ENCODE measurements at regions not wholly inside any gene's neighbourhood (a gene's known extent, or its start where the extent isn't known, plus 50 kb on each side); places are given as distances from the start of the nearest gene placed in this dataset.

DNA sequence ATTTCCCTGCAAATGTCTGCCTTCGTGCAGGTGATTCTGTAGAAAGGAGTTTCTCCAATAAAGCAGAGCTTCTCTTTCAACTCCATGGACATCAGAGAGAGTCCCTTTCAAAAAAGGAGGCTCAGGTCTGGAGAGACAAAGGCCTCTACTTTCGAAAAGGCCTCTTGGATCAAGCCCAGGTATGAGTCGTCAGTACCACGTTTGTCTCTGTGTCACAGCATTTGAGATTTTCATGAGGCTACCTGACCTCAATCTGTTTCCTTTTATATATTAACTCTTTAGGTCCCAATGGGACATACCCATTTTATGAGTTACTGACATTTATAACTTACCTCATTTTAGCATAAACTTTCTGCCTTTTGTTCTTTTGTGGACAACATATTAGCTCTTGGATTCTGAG, 290.8 kb downstream of the RPAP3 start:
- no peak for DNase-seq
- H3K9me3 ChIP-seq (ENCODE audit: control insufficient read depth in 2 of 2, low read length in 2 of 2), result no peaks in the 10 kb centered on the region
- no peaks in the 10 kb centered on the region for H3K27me3 ChIP-seq (ENCODE audit: control insufficient read depth, insufficient read depth, low read length)
- no peak overlapping the region for H3K27ac ChIP-seq (ENCODE audit: insufficient read depth, low read length, poor library complexity, severe bottlenecking)
- H3K4me1 ChIP-seq (ENCODE audit: control insufficient read depth, insufficient read depth, low read length, poor library complexity, severe bottlenecking), result peaks cover 4% of the 10 kb centered on the region
- H3K4me3 Mint-ChIP-seq, result no peak overlapping the region
- ATAC-seq (ENCODE audit: low read depth in 2 of 2), result no peak
- H3K9me3 Mint-ChIP-seq, result peaks cover 0 to 1% (median 0%) of the 10 kb centered on the region in 7 donors
- H3K4me1 Mint-ChIP-seq, result peaks cover 0 to 40% (median 17%) of the 10 kb centered on the region in 4 donors
- no peaks in the 10 kb centered on the region for H3K36me3 ChIP-seq (ENCODE audit: control insufficient read depth, insufficient read depth, low read length)
- H3K27ac Mint-ChIP-seq, result no peak overlapping the region
- no peak overlapping the region for H3K4me3 ChIP-seq (ENCODE audit: low read depth, low read length)
- H3K36me3 Mint-ChIP-seq, result no peaks in the 10 kb centered on the region
- no peaks in the 10 kb centered on the region for H3K27me3 Mint-ChIP-seq

- no peaks in the 10 kb centered on the region for H3K27me3 Mint-ChIP-seq
- Histone ChIP-seq H3K27me3 (ENCODE audit: control insufficient read depth, insufficient read depth, low read length) (no peaks in the 10 kb centered on the region), H3K4me3 (ENCODE audit: low read depth, low read length) (no peak overlapping the region), H3K27ac (ENCODE audit: insufficient read depth, low read length, poor library complexity, severe bottlenecking) (no peak overlapping the region), H3K9me3 (ENCODE audit: control insufficient read depth in 2 of 2, low read length in 2 of 2) (no peaks in the 10 kb centered on the region), H3K4me1 (ENCODE audit: control insufficient read depth, insufficient read depth, low read length, poor library complexity, severe bottlenecking) (peaks cover 4% of the 10 kb centered on the region), H3K36me3 (ENCODE audit: control insufficient read depth, insufficient read depth, low read length) (no peaks in the 10 kb centered on the region)
- H3K4me3 Mint-ChIP-seq, result no peak overlapping the region
- H3K9me3 Mint-ChIP-seq, result peaks cover 0 to 1% (median 0%) of the 10 kb centered on the region in 7 donors
- no peak for DNase-seq
- no peak for ATAC-seq (ENCODE audit: low read depth in 2 of 2)
- H3K4me1 Mint-ChIP-seq, result peaks cover 0 to 46% (median 18%) of the 10 kb centered on the region in 4 donors
- H3K36me3 Mint-ChIP-seq, result no peaks in the 10 kb centered on the region
- no peak overlapping the region for H3K27ac Mint-ChIP-seq
Measured at GRCh38 chr12:47414511-47414910, 291.3 kb downstream of the RPAP3 start.

GRCh38 chr12:47413806-47414205, 292.0 kb downstream of the RPAP3 start:
- H3K4me1 Mint-ChIP-seq, result peaks cover 0 to 52% (median 19%) of the 10 kb centered on the region in 4 donors
- H3K4me1 ChIP-seq (ENCODE audit: control insufficient read depth, insufficient read depth, low read length, poor library complexity, severe bottlenecking), result peaks cover 4% of the 10 kb centered on the region
- H3K27me3 Mint-ChIP-seq, result no peaks in the 10 kb centered on the region

GRCh38 chr12:47412601-47413236, 293.1 kb downstream of the RPAP3 start:
- Mint-ChIP-seq H3K27ac (peak overlapping the region; percentile 28 to 63 (median 52)), H3K9me3 (peaks cover 0 to 1% (median 0%) of the 10 kb centered on the region in 7 donors), H3K4me1 (peaks cover 4 to 63% (median 24%) of the 10 kb centered on the region in 4 donors), H3K36me3 (no peaks in the 10 kb centered on the region), H3K4me3 (peak overlapping the region in 1 of 4 donors; percentile 2), H3K27me3 (no peaks in the 10 kb centered on the region)
- H3K36me3 ChIP-seq (ENCODE audit: control insufficient read depth, insufficient read depth, low read length), result no peaks in the 10 kb centered on the region
- H3K9me3 ChIP-seq (ENCODE audit: control insufficient read depth in 2 of 2, low read length in 2 of 2), result no peaks in the 10 kb centered on the region
- peaks cover 13% of the 10 kb centered on the region for H3K4me1 ChIP-seq (ENCODE audit: control insufficient read depth, insufficient read depth, low read length, poor library complexity, severe bottlenecking)
- DNase-seq (no peak), ATAC-seq (ENCODE audit: low read depth in 2 of 2) (no peak)
- H3K27ac ChIP-seq (ENCODE audit: insufficient read depth, low read length, poor library complexity, severe bottlenecking), result no peak overlapping the region
- H3K4me3 ChIP-seq (ENCODE audit: low read depth, low read length), result no peak overlapping the region
- H3K27me3 ChIP-seq (ENCODE audit: control insufficient read depth, insufficient read depth, low read length), result no peaks in the 10 kb centered on the region

More at GRCh38 chr12:47413806-47414205, 292.0 kb downstream of the RPAP3 start:
- Mint-ChIP-seq H3K27ac (peak overlapping the region in 1 of 3 donors; percentile 11), H3K36me3 (no peaks in the 10 kb centered on the region), H3K4me3 (no peak overlapping the region), H3K9me3 (peaks cover 0 to 1% (median 0%) of the 10 kb centered on the region in 7 donors)
- Histone ChIP-seq H3K27ac (ENCODE audit: insufficient read depth, low read length, poor library complexity, severe bottlenecking) (no peak overlapping the region), H3K4me3 (ENCODE audit: low read depth, low read length) (no peak overlapping the region), H3K27me3 (ENCODE audit: control insufficient read depth, insufficient read depth, low read length) (no peaks in the 10 kb centered on the region), H3K36me3 (ENCODE audit: control insufficient read depth, insufficient read depth, low read length) (no peaks in the 10 kb centered on the region), H3K9me3 (ENCODE audit: control insufficient read depth in 2 of 2, low read length in 2 of 2) (no peaks in the 10 kb centered on the region)
- DNase-seq, result no peak
- no peak for ATAC-seq (ENCODE audit: low read depth in 2 of 2)

GRCh38 chr12:47411966-47412365, 293.9 kb downstream of the RPAP3 start:
- H3K4me1 Mint-ChIP-seq, result peaks cover 11 to 70% (median 30%) of the 10 kb centered on the region in 4 donors
- DNase-seq, result no peak

GRCh38 chr12:47410862-47411261, 295.0 kb downstream of the RPAP3 start:
- no peak for ATAC-seq (ENCODE audit: low read depth in 2 of 2)
- peak overlapping the region in 2 of 4 donors; percentile 20 to 36 for H3K4me3 Mint-ChIP-seq

More at GRCh38 chr12:47411966-47412365, 293.9 kb downstream of the RPAP3 start:
- Histone ChIP-seq H3K27ac (ENCODE audit: insufficient read depth, low read length, poor library complexity, severe bottlenecking) (no peak overlapping the region), H3K4me1 (ENCODE audit: control insufficient read depth, insufficient read depth, low read length, poor library complexity, severe bottlenecking) (peaks cover 17% of the 10 kb centered on the region), H3K9me3 (ENCODE audit: control insufficient read depth in 2 of 2, low read length in 2 of 2) (no peaks in the 10 kb centered on the region), H3K4me3 (ENCODE audit: low read depth, low read length) (no peak overlapping the region), H3K36me3 (ENCODE audit: control insufficient read depth, insufficient read depth, low read length) (no peaks in the 10 kb centered on the region), H3K27me3 (ENCODE audit: control insufficient read depth, insufficient read depth, low read length) (no peaks in the 10 kb centered on the region)
- no peaks in the 10 kb centered on the region for H3K36me3 Mint-ChIP-seq
- no peak for ATAC-seq (ENCODE audit: low read depth in 2 of 2)
- H3K27me3 Mint-ChIP-seq, result no peaks in the 10 kb centered on the region
- peaks cover 0 to 1% (median 0%) of the 10 kb centered on the region in 7 donors for H3K9me3 Mint-ChIP-seq
- peak overlapping the region in 1 of 4 donors; percentile 6 for H3K4me3 Mint-ChIP-seq
- peak overlapping the region in 1 of 3 donors; percentile 52 for H3K27ac Mint-ChIP-seq

GRCh38 chr12:47410383-47410782, 295.4 kb downstream of the RPAP3 start:
- ATAC-seq (ENCODE audit: low read depth in 2 of 2), result no peak
- Mint-ChIP-seq H3K9me3 (no peaks in the 10 kb centered on the region), H3K27me3 (no peaks in the 10 kb centered on the region), H3K4me1 (peaks cover 7 to 76% (median 31%) of the 10 kb centered on the region in 4 donors), H3K27ac (peak overlapping the region in 2 of 3 donors; percentile 17 to 52), H3K4me3 (peak overlapping the region in 2 of 4 donors; percentile 19 to 36), H3K36me3 (no peaks in the 10 kb centered on the region)
- no peaks in the 10 kb centered on the region for H3K9me3 ChIP-seq (ENCODE audit: control insufficient read depth in 2 of 2, low read length in 2 of 2)
- no peaks in the 10 kb centered on the region for H3K36me3 ChIP-seq (ENCODE audit: control insufficient read depth, insufficient read depth, low read length)
- H3K27ac ChIP-seq (ENCODE audit: insufficient read depth, low read length, poor library complexity, severe bottlenecking), result no peak overlapping the region
- H3K27me3 ChIP-seq (ENCODE audit: control insufficient read depth, insufficient read depth, low read length), result no peaks in the 10 kb centered on the region
- H3K4me1 ChIP-seq (ENCODE audit: control insufficient read depth, insufficient read depth, low read length, poor library complexity, severe bottlenecking), result peaks cover 17% of the 10 kb centered on the region
- H3K4me3 ChIP-seq (ENCODE audit: low read depth, low read length), result no peak overlapping the region
- DNase-seq, result peak in 1 of 3 donors; percentile 22

More at GRCh38 chr12:47410862-47411261, 295.0 kb downstream of the RPAP3 start:
- no peaks in the 10 kb centered on the region for H3K36me3 ChIP-seq (ENCODE audit: control insufficient read depth, insufficient read depth, low read length)
- peak overlapping the region; percentile 17 to 72 (median 52) for H3K27ac Mint-ChIP-seq
- H3K9me3 Mint-ChIP-seq, result no peaks in the 10 kb centered on the region
- no peaks in the 10 kb centered on the region for H3K9me3 ChIP-seq (ENCODE audit: control insufficient read depth in 2 of 2, low read length in 2 of 2)
- no peaks in the 10 kb centered on the region for H3K27me3 Mint-ChIP-seq
- DNase-seq, result no peak
- H3K27me3 ChIP-seq (ENCODE audit: control insufficient read depth, insufficient read depth, low read length), result no peaks in the 10 kb centered on the region
- H3K4me1 ChIP-seq (ENCODE audit: control insufficient read depth, insufficient read depth, low read length, poor library complexity, severe bottlenecking), result peaks cover 17% of the 10 kb centered on the region
- H3K4me3 ChIP-seq (ENCODE audit: low read depth, low read length), result no peak overlapping the region
- peaks cover 7 to 74% (median 31%) of the 10 kb centered on the region in 4 donors for H3K4me1 Mint-ChIP-seq
- no peak overlapping the region for H3K27ac ChIP-seq (ENCODE audit: insufficient read depth, low read length, poor library complexity, severe bottlenecking)
- no peaks in the 10 kb centered on the region for H3K36me3 Mint-ChIP-seq
